ENCODE measurements at regions not wholly inside any gene's neighbourhood (a gene's known extent, or its start where the extent isn't known, plus 50 kb on each side); places are given as distances from the start of the nearest gene placed in this dataset.

GRCh38 chrY:8566198-8566597 is 771.1 kb upstream of the TSPY4 start:
- TF ChIP-seq ZFP36L1 (CRISPR knock-in tag; IDR thresholded peaks at IDR 0.05), result no peak
- no peak for TF ChIP-seq CTCF (CRISPR knock-in tag; IDR thresholded peaks at IDR 0.05)
- TF ChIP-seq MTERF4 (CRISPR knock-in tag; IDR thresholded peaks at IDR 0.05), result no peak
- TF ChIP-seq SNRNP70 (IDR thresholded peaks at IDR 0.05; ENCODE audit: low read depth, low read length), result no peak

Measured in HepG2 (cell line).